ENCODE measurements at regions not wholly inside any gene's neighbourhood (a gene's known extent, or its start where the extent isn't known, plus 50 kb on each side); places are given as distances from the start of the nearest gene placed in this dataset.

- DNase-seq (ENCODE audit: low spot score) = no peak
Measured at GRCh38 chr20:11377761-11378160, 539.9 kb upstream of the BTBD3 start.

DNA sequence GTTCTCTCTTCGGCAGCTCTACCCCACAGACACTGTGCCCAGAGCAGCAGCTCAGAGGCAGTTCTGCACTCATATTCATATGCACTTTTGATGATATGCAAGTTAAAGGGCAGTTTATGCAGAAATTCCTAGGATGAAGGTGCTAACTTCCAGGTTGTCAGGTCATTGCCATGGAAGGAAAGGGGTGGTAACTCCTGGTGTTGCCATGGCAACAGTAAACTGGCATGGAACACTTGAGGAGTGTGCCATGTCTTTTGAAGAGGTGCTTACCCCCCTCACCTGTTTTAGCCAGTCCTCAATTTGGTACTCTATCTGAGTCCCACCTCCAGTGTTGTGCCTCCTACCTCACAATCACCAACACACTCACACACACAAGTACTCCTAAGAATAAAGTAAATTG is 539.4 kb upstream of the BTBD3 start:
- no peak for DNase-seq (ENCODE audit: low spot score)

- DNase-seq (ENCODE audit: low spot score) = no peak
Measured at GRCh38 chr20:11379257-11380011, 538.3 kb upstream of the BTBD3 start.

GRCh38 chr20:11380283-11380682 is 537.4 kb upstream of the BTBD3 start:
- DNase-seq (ENCODE audit: low spot score) = no peak

- no peak for DNase-seq (ENCODE audit: low spot score)
Measured at GRCh38 chr20:11387189-11387754, 530.4 kb upstream of the BTBD3 start.

GRCh38 chr20:11389186-11389585 is 528.5 kb upstream of the BTBD3 start:
- no peak for DNase-seq (ENCODE audit: low spot score)

GRCh38 chr20:11391591-11391990 is 526.1 kb upstream of the BTBD3 start:
- DNase-seq (ENCODE audit: low spot score) = no peak

- no peak for DNase-seq (ENCODE audit: low spot score)
Measured at GRCh38 chr20:11394145-11394833, 523.4 kb upstream of the BTBD3 start.

DNA sequence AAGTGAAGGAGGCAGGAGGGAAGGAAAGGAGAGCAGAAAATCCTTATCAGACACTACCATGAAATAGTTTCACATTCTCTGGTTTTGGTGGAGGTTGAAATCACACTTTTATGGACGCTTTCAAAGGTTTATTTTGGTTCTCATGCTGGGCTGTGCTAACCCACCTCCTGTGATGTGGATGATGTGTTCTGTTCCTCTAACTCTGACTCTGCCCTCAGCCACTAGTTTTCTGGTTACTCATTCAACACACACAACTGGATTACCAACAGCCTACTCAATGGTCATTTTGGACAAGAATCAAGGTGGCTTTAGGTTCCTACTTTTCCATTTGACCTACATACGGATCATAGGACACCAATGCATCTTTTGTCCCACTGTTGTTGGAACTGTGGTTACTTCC is 522.1 kb upstream of the BTBD3 start:
- DNase-seq (ENCODE audit: low spot score) = no peak

GRCh38 chr20:11401988-11402387 is 515.7 kb upstream of the BTBD3 start:
- DNase-seq (ENCODE audit: low spot score) = no peak

DNA sequence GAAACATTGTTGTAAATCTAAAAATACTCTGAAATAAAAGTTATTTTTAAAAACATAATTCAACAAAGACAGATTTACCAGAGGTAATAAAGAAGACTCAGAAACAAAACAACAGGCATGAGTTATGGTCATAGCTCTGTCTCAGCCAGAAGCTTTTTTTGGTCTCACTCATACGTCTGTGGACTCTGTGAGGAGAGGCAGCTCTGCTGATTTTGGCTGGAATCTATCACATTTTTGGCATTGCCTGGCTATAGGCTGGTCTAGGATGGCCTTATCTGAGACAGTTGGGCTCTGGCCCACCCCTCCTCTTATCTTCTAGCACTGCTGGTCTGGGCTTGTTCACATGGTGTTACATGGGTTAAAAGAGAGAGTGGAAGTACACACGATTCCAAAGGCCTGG is 514.0 kb upstream of the BTBD3 start:
- DNase-seq (ENCODE audit: low spot score) = no peak

DNA sequence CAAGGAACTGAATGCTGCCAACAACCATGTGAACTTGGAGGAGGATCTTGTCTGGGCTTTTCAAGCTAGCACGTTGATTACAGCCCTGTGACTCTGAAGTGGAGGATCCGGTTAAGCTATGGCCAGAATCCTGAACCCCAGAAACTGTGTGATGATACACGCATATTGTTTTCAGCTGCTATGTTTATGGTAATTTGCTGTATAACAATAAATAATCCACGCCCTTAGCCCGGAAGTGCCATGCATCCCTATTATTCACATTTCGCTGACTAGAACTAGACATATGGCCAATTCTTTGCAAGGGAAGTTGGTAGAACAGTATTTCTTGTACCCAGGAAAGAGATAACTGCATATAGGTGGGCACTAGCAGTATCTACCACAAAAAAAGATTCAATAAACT is 510.8 kb upstream of the BTBD3 start:
- DNase-seq (ENCODE audit: low spot score) = no peak

DNA sequence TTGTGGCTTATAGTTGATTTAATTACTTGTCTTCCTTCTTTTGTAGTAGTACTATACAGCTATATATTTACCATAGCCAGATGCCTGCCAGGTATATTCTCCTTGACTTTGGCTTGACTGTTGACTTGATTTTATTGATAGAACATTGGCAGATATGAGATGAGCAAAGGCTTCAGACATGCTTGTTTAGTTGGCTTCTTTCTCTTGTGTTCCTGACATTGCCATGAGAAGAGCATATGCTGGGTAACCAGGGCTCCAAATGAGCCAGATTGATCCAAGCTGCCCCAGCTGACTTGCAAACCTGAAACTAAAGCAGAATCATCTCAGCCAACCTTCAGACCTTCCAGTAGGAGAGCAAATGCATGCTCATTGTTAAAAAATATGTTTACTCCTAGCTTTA is 508.1 kb upstream of the BTBD3 start:
- no peak for DNase-seq (ENCODE audit: low spot score)

DNA sequence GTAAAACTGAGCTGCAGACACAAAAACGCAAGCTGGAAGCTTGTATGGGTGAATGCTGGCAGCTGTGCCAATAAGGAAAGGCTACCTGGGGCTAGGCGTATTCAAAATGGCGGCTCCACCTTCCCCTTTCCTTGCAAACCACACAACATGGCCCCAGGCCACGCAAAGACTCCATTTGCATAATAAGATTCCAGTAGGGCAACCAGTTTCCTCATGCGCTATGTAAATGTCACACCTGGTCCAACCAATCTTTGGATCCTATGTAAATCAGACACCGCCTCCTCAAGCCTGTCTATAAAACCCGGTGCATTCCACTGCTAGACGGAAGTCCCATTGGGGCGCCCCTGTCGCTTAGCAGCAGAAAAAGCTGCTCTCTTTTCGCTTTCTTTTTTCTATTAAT is 505.9 kb upstream of the BTBD3 start:
- DNase-seq (ENCODE audit: low spot score) = no peak

DNA sequence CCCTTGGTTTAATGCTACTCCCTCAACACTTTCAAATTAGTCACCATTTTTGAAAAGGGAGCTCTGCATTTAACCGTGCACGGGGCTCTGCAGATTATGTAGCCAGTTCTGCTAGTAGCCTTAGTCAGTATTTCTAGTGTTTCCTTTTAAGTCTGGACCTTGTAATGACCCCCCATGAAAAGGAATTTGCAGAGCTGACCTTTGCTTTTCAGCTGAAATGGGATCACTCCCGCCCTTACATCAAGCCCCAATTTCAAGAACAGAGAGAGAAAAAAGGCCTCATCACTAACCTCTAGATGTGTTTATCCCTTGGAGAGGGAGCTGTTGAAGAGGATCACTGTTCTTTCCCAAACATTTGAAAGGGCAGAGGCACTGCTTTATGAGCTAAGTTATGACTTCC is 490.7 kb upstream of the BTBD3 start:
- no peak for DNase-seq (ENCODE audit: low spot score)

DNA sequence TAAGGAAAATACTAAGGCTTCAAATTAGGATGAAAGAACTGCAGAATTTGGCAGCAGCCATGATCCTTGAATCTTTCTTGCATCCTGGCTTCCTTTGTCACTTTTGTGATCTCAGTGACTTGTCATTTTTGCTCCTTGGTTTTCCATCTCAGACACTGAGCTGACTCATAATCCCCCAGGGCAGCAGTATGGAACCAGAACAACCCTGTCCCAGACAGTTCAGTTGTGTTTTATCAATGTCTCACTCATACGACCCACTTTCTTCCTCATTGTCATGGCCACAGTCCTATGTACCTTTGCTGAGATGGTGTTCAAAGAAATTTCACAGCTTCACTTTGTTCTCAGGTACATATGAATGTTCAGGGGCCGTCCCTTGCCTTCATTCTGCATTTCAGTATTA is 488.5 kb upstream of the BTBD3 start:
- no peak for DNase-seq (ENCODE audit: low spot score)

GRCh38 chr20:11429889-11430519 is 487.7 kb upstream of the BTBD3 start:
- no peak for DNase-seq (ENCODE audit: low spot score)

- DNase-seq (ENCODE audit: low spot score) = no peak
Measured at GRCh38 chr20:11430652-11431051, 487.0 kb upstream of the BTBD3 start.

DNA sequence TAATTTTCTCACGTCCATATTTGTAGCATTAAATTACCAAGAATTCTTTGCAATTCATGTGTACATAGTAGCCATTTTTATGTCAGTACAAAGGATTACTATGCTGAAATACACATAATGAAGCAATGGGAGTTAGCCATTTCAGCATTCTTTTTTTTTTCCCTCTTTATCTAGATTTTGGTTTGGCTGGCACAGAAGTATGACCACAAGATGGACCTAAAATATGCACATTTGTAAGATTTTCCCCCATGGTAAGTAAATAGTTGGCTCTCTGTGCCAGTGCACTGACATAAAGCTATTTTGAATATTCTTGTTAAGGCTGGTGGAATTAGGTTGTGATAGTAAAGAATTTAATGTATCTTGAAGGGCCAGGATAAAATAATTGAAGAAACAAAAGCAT is 486.1 kb upstream of the BTBD3 start:
- no peak for DNase-seq (ENCODE audit: low spot score)

- no peak for DNase-seq (ENCODE audit: low spot score)
Measured at GRCh38 chr20:11432407-11432806, 485.3 kb upstream of the BTBD3 start.

GRCh38 chr20:11436113-11436905 is 481.4 kb upstream of the BTBD3 start:
- no peak for DNase-seq (ENCODE audit: low spot score)

DNA sequence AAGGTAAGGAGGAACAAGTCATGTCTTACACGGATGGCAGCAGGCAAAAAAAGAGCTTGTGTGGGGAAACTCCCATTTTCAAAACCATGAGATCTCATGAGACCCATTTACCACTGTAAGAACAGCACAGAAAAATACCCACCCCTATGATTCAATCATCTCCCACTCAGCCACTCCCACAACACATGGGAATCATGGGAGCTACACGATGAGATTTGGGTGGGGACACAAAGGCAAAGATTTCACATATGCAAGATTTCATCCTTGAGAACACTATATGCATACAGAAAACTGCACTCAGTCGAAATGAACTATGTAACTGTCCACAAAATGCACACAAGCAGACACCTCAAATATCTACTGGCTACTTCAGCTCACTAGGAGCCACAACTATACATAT is 480.6 kb upstream of the BTBD3 start:
- no peak for DNase-seq (ENCODE audit: low spot score)

Measured in HT-29 (cell line).